ENCODE measurements at regions not wholly inside any gene's neighbourhood (a gene's known extent, or its start where the extent isn't known, plus 50 kb on each side); places are given as distances from the start of the nearest gene placed in this dataset.
A peak's percentile ranks its signal among the peaks of the same experiment; 100 is the strongest.

GRCh38 chrX:42869659-42870476 lies 91.9 kb upstream of the PPP1R2C start:
- Histone ChIP-seq H3K9me3 (no peaks in the 10 kb centered on the region), H3K4me1 (no peaks in the 10 kb centered on the region), H3K36me3 (ENCODE audit: control insufficient read depth, insufficient read depth, low read length) (no peaks in the 10 kb centered on the region), H3K4me3 (ENCODE audit: low read depth, low read length) (no peak overlapping the region), H3K27me3 (replicated peaks; ENCODE audit: control insufficient read depth, insufficient read depth, low read length) (no peaks in the 10 kb centered on the region)
- Mint-ChIP-seq H3K4me1 (ENCODE audit: low read depth, unreplicated experiment) (peaks cover 7% of the 10 kb centered on the region), H3K9me3 (ENCODE audit: unreplicated experiment) (peaks cover 2% of the 10 kb centered on the region), H3K27ac (ENCODE audit: unreplicated experiment) (no peak overlapping the region), H3K36me3 (ENCODE audit: insufficient read depth, unreplicated experiment) (no peaks in the 10 kb centered on the region), H3K4me3 (ENCODE audit: unreplicated experiment) (no peak overlapping the region), H3K27me3 (ENCODE audit: insufficient read depth, unreplicated experiment) (no peaks in the 10 kb centered on the region)
- BruUV-seq (replicated peaks), result no TSS peak
- intact Hi-C loops (cut with micrococcal nuclease; ENCODE audit: unreplicated experiment), result no loop called here
- no peak for DNase-seq
- ChIA-PET POLR2A (no interaction called here), CTCF (no interaction called here)
- TF ChIP-seq, protein P1, sequence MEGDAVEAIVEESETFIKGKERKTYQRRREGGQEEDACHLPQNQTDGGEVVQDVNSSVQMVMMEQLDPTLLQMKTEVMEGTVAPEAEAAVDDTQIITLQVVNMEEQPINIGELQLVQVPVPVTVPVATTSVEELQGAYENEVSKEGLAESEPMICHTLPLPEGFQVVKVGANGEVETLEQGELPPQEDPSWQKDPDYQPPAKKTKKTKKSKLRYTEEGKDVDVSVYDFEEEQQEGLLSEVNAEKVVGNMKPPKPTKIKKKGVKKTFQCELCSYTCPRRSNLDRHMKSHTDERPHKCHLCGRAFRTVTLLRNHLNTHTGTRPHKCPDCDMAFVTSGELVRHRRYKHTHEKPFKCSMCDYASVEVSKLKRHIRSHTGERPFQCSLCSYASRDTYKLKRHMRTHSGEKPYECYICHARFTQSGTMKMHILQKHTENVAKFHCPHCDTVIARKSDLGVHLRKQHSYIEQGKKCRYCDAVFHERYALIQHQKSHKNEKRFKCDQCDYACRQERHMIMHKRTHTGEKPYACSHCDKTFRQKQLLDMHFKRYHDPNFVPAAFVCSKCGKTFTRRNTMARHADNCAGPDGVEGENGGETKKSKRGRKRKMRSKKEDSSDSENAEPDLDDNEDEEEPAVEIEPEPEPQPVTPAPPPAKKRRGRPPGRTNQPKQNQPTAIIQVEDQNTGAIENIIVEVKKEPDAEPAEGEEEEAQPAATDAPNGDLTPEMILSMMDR (IDR thresholded peaks at IDR 0.05; ENCODE audit: insufficient read depth in 1 of 2, low read depth in 1 of 2, low read length in 1 of 2, severe bottlenecking in 1 of 2, unreplicated experiment in 1 of 2), result no peak

- no peaks in the 10 kb centered on the region for H3K36me3 ChIP-seq (ENCODE audit: control insufficient read depth, insufficient read depth, low read length)
- no peaks in the 10 kb centered on the region for H3K36me3 Mint-ChIP-seq (ENCODE audit: insufficient read depth, unreplicated experiment)
- peaks cover 16% of the 10 kb centered on the region for H3K9me3 Mint-ChIP-seq (ENCODE audit: unreplicated experiment)
- ChIA-PET POLR2A (no interaction called here), CTCF (no interaction called here)
- H3K4me1 ChIP-seq, result peaks cover 15% of the 10 kb centered on the region; the same call in 1 of the 2 replicates
- H3K9me3 ChIP-seq, result no peaks in the 10 kb centered on the region
- H3K27ac Mint-ChIP-seq (ENCODE audit: unreplicated experiment), result no peak overlapping the region
- TF ChIP-seq, protein P1 (IDR thresholded peaks at IDR 0.05; ENCODE audit: insufficient read depth in 1 of 2, low read depth in 1 of 2, low read length in 1 of 2, severe bottlenecking in 1 of 2, unreplicated experiment in 1 of 2), result no peak
- intact Hi-C loops (cut with micrococcal nuclease; ENCODE audit: unreplicated experiment), result no loop called here
- BruUV-seq (replicated peaks), result no TSS peak
- no peaks in the 10 kb centered on the region for H3K27me3 Mint-ChIP-seq (ENCODE audit: insufficient read depth, unreplicated experiment)
- H3K27me3 ChIP-seq (replicated peaks; ENCODE audit: control insufficient read depth, insufficient read depth, low read length), result no peaks in the 10 kb centered on the region
- H3K4me3 Mint-ChIP-seq (ENCODE audit: unreplicated experiment), result no peak overlapping the region
- no peak for DNase-seq
- H3K4me1 Mint-ChIP-seq (ENCODE audit: low read depth, unreplicated experiment), result peaks cover 10% of the 10 kb centered on the region
- H3K4me3 ChIP-seq (ENCODE audit: low read depth, low read length), result no peak overlapping the region
Observed at GRCh38 chrX:42886519-42886918, 108.6 kb upstream of the PPP1R2C start.

- no peak for DNase-seq
- H3K27ac Mint-ChIP-seq (ENCODE audit: unreplicated experiment), result peak overlapping the region; percentile 29
- H3K27me3 Mint-ChIP-seq (ENCODE audit: insufficient read depth, unreplicated experiment), result no peaks in the 10 kb centered on the region
- POLR2A ChIA-PET, result no interaction called here
- Histone ChIP-seq H3K27me3 (replicated peaks; ENCODE audit: control insufficient read depth, insufficient read depth, low read length) (no peaks in the 10 kb centered on the region), H3K4me1 (no peaks in the 10 kb centered on the region), H3K4me3 (ENCODE audit: low read depth, low read length) (no peak overlapping the region), H3K36me3 (ENCODE audit: control insufficient read depth, insufficient read depth, low read length) (no peaks in the 10 kb centered on the region), H3K9me3 (no peaks in the 10 kb centered on the region)
- H3K4me1 Mint-ChIP-seq (ENCODE audit: low read depth, unreplicated experiment), result peaks cover 10% of the 10 kb centered on the region
- TF ChIP-seq, protein P1 (IDR thresholded peaks at IDR 0.05; ENCODE audit: insufficient read depth in 1 of 2, low read depth in 1 of 2, low read length in 1 of 2, severe bottlenecking in 1 of 2, unreplicated experiment in 1 of 2), result no peak
- H3K36me3 Mint-ChIP-seq (ENCODE audit: insufficient read depth, unreplicated experiment), result no peaks in the 10 kb centered on the region
- BruUV-seq (replicated peaks), result no TSS peak
- intact Hi-C loops (cut with micrococcal nuclease; ENCODE audit: unreplicated experiment), result no loop called here
- no peaks in the 10 kb centered on the region for H3K9me3 Mint-ChIP-seq (ENCODE audit: unreplicated experiment)
- no peak overlapping the region for H3K4me3 Mint-ChIP-seq (ENCODE audit: unreplicated experiment)
- CTCF ChIA-PET, result no interaction called here
Observed at GRCh38 chrX:42900947-42901346, 123.0 kb upstream of the PPP1R2C start.

All from Caco-2 (cell line).